RWPE2 (cell line): ENCODE measurements at regions not wholly inside any gene's neighbourhood (a gene's known extent, or its start where the extent isn't known, plus 50 kb on each side); places are given as distances from the start of the nearest gene placed in this dataset.

ENCODE experiments used
- ATAC-seq: fragments of 200-7000 bp; cut with Tn5 transposase; 3 replicates; pipeline ENCODE4 v1.9.1; 2021; ENCODE audit warnings: low read depth
- DNase-seq: peaks from one replicate; pipeline ENCODE4 v3.0.0-alpha.2; 2020; ENCODE audit warnings: low spot score
- H3K27ac ChIP-seq: fragments of 450-650 bp; 2 replicates; pipeline ENCODE4 v1.5.1; 2017; ENCODE audit warnings: mild to moderate bottlenecking; ENCODE audit not compliant: poor library complexity, severe bottlenecking
- H3K27me3 ChIP-seq: fragments of 250-450 bp; sonication (Bioruptor Pico); 2 replicates; pipeline ENCODE4 v1.5.1; 2021; ENCODE audit warnings: mild to moderate bottlenecking, moderate library complexity; ENCODE audit not compliant: insufficient read depth, poor library complexity, severe bottlenecking
- H3K36me3 ChIP-seq: fragments of 250-450 bp; sonication (Bioruptor Pico); 2 replicates; pipeline ENCODE4 v1.5.1; 2020; ENCODE audit warnings: low read depth, mild to moderate bottlenecking, moderate library complexity
- H3K4me1 ChIP-seq: fragments of 250-450 bp; sonication (Bioruptor Pico); 2 replicates; pipeline ENCODE4 v1.5.1; 2021; ENCODE audit warnings: mild to moderate bottlenecking, moderate library complexity; ENCODE audit not compliant: insufficient read depth, poor library complexity, severe bottlenecking
- H3K4me3 ChIP-seq: fragments of 250-450 bp; sonication (Bioruptor Pico); 2 replicates; pipeline ENCODE4 v1.5.1; 2021; ENCODE audit warnings: mild to moderate bottlenecking, moderate library complexity; ENCODE audit not compliant: severe bottlenecking
- H3K9me3 ChIP-seq: fragments of 250-450 bp; sonication (Bioruptor Pico); 2 replicates; pipeline ENCODE4 v1.5.1; 2021; ENCODE audit warnings: mild to moderate bottlenecking, moderate library complexity; ENCODE audit not compliant: severe bottlenecking
- TF ChIP-seq, protein P1 (sequence below): fragments of 450-650 bp; IDR thresholded peaks from one replicate; pipeline ENCODE4 v1.5.1; 2017; ENCODE audit warnings: mild to moderate bottlenecking, moderate library complexity; ENCODE audit not compliant: poor library complexity, severe bottlenecking

DNA sequence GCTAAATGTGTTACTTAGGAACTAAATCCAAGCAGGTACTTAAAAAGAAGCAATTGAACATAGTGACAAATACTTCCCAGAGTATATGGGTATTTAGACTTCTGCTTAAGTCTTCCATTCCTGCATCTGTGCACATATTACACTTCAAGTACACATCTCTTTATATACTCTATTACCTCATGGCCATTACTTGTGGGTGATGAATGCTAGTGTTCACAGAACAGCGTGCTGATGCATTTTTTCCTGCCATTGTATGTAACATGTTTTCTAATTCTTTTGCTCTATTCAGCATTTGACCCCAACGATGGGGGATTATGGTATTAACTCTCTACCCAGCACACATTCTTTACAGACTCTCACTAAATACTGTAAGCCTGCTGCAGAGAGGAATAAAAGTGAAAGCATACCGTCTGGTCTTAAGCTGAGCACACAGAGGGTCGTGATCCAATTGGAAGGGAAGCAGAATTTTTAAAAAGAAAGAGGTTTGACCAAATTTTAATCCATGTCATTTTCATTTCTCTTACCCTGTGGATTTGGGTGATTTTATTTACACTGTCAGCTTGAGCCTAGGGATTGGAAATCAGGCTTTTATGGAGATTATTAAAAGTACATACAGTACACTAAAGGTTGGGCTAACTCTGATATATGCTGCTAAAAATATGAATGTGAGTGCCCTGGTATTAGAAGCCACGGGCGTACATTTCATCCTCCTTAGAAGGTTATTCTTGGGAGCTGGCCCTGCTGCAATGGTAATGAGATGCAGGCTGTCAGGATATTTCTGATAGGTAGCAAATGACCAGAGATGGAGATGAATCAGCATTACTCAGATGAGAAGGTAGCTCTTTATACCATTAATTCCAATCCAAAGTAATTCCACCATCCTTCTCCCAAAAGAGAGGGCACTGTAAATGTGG is 95.5 kb upstream of the PROX1 start:
- Histone ChIP-seq H3K4me1 (no peaks in the 10 kb centered on the region), H3K27me3 (no peaks in the 10 kb centered on the region), H3K27ac (no peak overlapping the region), H3K4me3 (no peak overlapping the region), H3K36me3 (no peaks in the 10 kb centered on the region), H3K9me3 (no peaks in the 10 kb centered on the region)
- ATAC-seq (no peak), DNase-seq (no peak)
- TF ChIP-seq, protein P1, sequence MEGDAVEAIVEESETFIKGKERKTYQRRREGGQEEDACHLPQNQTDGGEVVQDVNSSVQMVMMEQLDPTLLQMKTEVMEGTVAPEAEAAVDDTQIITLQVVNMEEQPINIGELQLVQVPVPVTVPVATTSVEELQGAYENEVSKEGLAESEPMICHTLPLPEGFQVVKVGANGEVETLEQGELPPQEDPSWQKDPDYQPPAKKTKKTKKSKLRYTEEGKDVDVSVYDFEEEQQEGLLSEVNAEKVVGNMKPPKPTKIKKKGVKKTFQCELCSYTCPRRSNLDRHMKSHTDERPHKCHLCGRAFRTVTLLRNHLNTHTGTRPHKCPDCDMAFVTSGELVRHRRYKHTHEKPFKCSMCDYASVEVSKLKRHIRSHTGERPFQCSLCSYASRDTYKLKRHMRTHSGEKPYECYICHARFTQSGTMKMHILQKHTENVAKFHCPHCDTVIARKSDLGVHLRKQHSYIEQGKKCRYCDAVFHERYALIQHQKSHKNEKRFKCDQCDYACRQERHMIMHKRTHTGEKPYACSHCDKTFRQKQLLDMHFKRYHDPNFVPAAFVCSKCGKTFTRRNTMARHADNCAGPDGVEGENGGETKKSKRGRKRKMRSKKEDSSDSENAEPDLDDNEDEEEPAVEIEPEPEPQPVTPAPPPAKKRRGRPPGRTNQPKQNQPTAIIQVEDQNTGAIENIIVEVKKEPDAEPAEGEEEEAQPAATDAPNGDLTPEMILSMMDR = no peak

DNA sequence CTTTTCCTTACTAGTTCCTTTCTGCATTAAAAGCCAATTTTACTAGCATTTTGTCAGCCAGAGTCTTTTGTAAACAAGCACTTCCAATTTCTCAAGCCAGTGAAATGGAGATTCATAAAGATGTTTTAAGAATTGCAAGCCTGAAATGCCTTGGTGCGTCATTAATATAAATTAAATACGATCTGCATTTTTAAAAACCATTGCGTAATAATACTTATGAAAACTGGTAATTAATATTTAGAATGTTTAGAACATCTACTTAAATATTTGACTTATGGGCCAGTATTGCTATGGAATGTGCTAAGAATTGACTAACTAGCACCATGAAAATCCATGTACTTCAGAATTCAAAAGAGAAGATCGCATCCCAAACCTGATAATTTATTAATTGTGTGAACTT is 89.1 kb upstream of the PROX1 start:
- no peaks in the 10 kb centered on the region for H3K4me1 ChIP-seq
- no peaks in the 10 kb centered on the region for H3K27me3 ChIP-seq
- DNase-seq = no peak
- H3K27ac ChIP-seq = no peak overlapping the region
- no peak for ATAC-seq
- H3K4me3 ChIP-seq = no peak overlapping the region
- TF ChIP-seq, protein P1 = no peak
- no peaks in the 10 kb centered on the region for H3K36me3 ChIP-seq
- no peaks in the 10 kb centered on the region for H3K9me3 ChIP-seq

DNA sequence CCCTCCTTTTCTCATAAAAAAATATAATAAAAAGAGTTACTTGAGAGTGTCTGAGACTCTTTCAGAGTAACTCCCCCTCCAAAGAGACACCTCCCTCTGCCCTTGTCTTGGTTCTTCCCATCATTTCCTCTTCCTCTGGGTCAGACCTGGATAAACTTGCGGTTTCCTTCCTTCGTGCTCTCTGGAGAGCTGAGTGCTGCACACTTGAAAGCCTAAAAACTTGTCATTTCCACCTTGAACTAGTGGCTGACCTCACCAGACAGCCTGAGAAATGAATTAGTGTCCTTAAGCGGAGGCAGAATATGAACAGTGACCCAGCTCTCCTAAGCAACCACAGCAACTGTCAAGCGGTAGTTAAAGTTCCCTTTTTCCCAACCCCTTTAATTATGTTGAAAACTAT is 88.4 kb upstream of the PROX1 start:
- Histone ChIP-seq H3K4me3 (no peak overlapping the region), H3K27me3 (no peaks in the 10 kb centered on the region), H3K9me3 (no peaks in the 10 kb centered on the region), H3K27ac (no peak overlapping the region), H3K36me3 (no peaks in the 10 kb centered on the region), H3K4me1 (no peaks in the 10 kb centered on the region)
- no peak for ATAC-seq
- TF ChIP-seq, protein P1 = no peak
- no peak for DNase-seq

DNA sequence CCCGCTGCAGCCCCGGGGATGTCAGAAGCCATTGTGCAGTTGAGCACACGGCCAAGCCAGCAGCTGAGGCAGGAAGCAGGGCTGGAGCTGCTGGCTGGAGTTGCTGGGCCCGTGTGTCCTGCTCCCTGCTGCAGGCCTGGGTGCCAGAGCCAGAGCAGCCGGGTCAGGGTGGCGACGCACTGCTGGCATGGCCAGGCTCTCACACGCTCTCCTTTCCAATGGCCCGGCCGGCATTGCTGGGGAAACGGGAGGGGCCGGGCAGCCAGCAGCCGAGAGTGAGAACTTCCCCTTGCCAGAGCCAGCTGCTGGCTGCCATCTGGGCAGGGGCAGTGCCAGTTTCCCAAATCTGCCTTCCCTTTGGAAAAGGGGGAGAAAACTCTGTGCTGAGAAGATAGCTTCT is 82.4 kb upstream of the PROX1 start:
- no peak for DNase-seq

More for the DNA sequence above, 82.4 kb upstream of the PROX1 start:
- TF ChIP-seq, protein P1 = no peak
- no peaks in the 10 kb centered on the region for H3K36me3 ChIP-seq
- H3K4me3 ChIP-seq = no peak overlapping the region
- H3K27ac ChIP-seq = no peak overlapping the region
- H3K4me1 ChIP-seq = no peaks in the 10 kb centered on the region
- no peaks in the 10 kb centered on the region for H3K9me3 ChIP-seq
- no peaks in the 10 kb centered on the region for H3K27me3 ChIP-seq
- no peak for ATAC-seq
